ENCODE measurements at regions not wholly inside any gene's neighbourhood (a gene's known extent, or its start where the extent isn't known, plus 50 kb on each side); places are given as distances from the start of the nearest gene placed in this dataset.
"Not testable (repeated sequence)": the region's sequence is repeated elsewhere in the genome, so short reads cannot be mapped to it uniquely, and the experiment has no call there.

GRCh38 chr17:71023249-71024030 lies 854.1 kb downstream of the KCNJ2 start:
- DNase-seq = peak; percentile 3

- no peak for DNase-seq
These were observed 854.8 kb downstream of the KCNJ2 start for GRCh38 chr17:71024172-71024571.

- no peak for DNase-seq
These were observed 855.6 kb downstream of the KCNJ2 start for GRCh38 chr17:71024969-71025368.

- no peak for DNase-seq
These were observed 859.9 kb downstream of the KCNJ2 start for GRCh38 chr17:71029246-71029645.

GRCh38 chr17:71031286-71031685 lies 862.0 kb downstream of the KCNJ2 start:
- DNase-seq = not testable (repeated sequence)

GRCh38 chr17:71032746-71033273 lies 863.5 kb downstream of the KCNJ2 start:
- DNase-seq = no peak

- no peak for DNase-seq
These were observed 864.0 kb downstream of the KCNJ2 start for GRCh38 chr17:71033336-71033735.

GRCh38 chr17:71035226-71035625 lies 865.9 kb downstream of the KCNJ2 start:
- no peak for DNase-seq

- no peak for DNase-seq
These were observed 868.1 kb downstream of the KCNJ2 start for GRCh38 chr17:71037386-71037785.

- DNase-seq = no peak
These were observed 870.1 kb downstream of the KCNJ2 start for GRCh38 chr17:71039391-71039790.

- DNase-seq = no peak
These were observed 883.6 kb downstream of the KCNJ2 start for GRCh38 chr17:71052971-71053370.

- no peak for DNase-seq
These were observed 885.8 kb downstream of the KCNJ2 start for GRCh38 chr17:71055128-71055527.

GRCh38 chr17:71057448-71057847 lies 888.1 kb downstream of the KCNJ2 start:
- no peak for DNase-seq

GRCh38 chr17:71057938-71058337 lies 888.6 kb downstream of the KCNJ2 start:
- no peak for DNase-seq

- DNase-seq = no peak
These were observed 893.8 kb downstream of the KCNJ2 start for GRCh38 chr17:71063127-71063526.

GRCh38 chr17:71063559-71063958 lies 894.2 kb downstream of the KCNJ2 start:
- no peak for DNase-seq

GRCh38 chr17:71067669-71068407 lies 898.5 kb downstream of the KCNJ2 start:
- peak; percentile 2 for DNase-seq

GRCh38 chr17:71068408-71068750 lies 899.0 kb downstream of the KCNJ2 start:
- DNase-seq = no peak

- DNase-seq = no peak
These were observed 901.7 kb downstream of the KCNJ2 start for GRCh38 chr17:71071041-71071440.

- DNase-seq = no peak
These were observed 902.5 kb downstream of the KCNJ2 start for GRCh38 chr17:71071837-71072236.

GRCh38 chr17:71080937-71081336 lies 911.6 kb downstream of the KCNJ2 start:
- no peak for DNase-seq

- DNase-seq = no peak
These were observed 912.3 kb downstream of the KCNJ2 start for GRCh38 chr17:71081666-71082065.

GRCh38 chr17:71084219-71084618 lies 914.9 kb downstream of the KCNJ2 start:
- no peak for DNase-seq

All from muscle of arm (tissue), 1 donor.